Esophagus muscularis mucosa (tissue), 4 donors: ENCODE measurements at regions not wholly inside any gene's neighbourhood (a gene's known extent, or its start where the extent isn't known, plus 50 kb on each side); places are given as distances from the start of the nearest gene placed in this dataset.

Experiments
- DNase-seq: peaks from one replicate; pipeline ENCODE4 v3.0.0-alpha.2; 2017; ENCODE audit errors: extremely low spot score
- H3K27ac ChIP-seq, 4 donors: fragments of 200-600 bp; sonication (generic); replicated peaks in 1 of 4; 1 replicate in 3 of 4; 2 replicates in 1 of 4; pipeline ENCODE4 v1.5.1; 2016 to 2019; ENCODE audit warnings: mild to moderate bottlenecking in 1 of 4
- H3K27me3 ChIP-seq, 4 donors: fragments of 200-600 bp; sonication (generic); one replicate each; pipeline versions ENCODE4 v1.5.1 to v1.6.0; 2016 to 2019
- H3K36me3 ChIP-seq, 4 donors: fragments of 200-600 bp; sonication (generic); one replicate each; pipeline ENCODE4 v1.5.1; 2016 to 2019
- H3K4me1 ChIP-seq, 4 donors: fragments of 200-600 bp; sonication (generic); one replicate each; pipeline ENCODE4 v1.5.1; 2016 to 2019
- H3K4me3 ChIP-seq, 4 donors: fragments of 200-600 bp; sonication (generic); 1 replicate in 2 of 4; 2 replicates in 2 of 4; pipeline ENCODE4 v1.5.1; 2016 to 2019; ENCODE audit warnings: mild to moderate bottlenecking in 4 of 4, moderate library complexity in 1 of 4
- H3K9me3 ChIP-seq, 4 donors: fragments of 200-600 bp; sonication (generic); 1 replicate in 3 of 4; 2 replicates in 1 of 4; pipeline ENCODE4 v1.5.1; 2016 to 2019
- EP300 ChIP-seq: sonication (generic); formaldehyde crosslinking; IDR thresholded peaks from one replicate; pipeline ENCODE4 v1.6.1; 2017; ENCODE audit warnings: antibody characterized with exemption
- POLR2A ChIP-seq: fragments of 450-650 bp; IDR thresholded peaks from one replicate; pipeline ENCODE4 v1.6.1; 2017; ENCODE audit warnings: antibody characterized with exemption, moderate library complexity, mild to moderate bottlenecking, low read depth
- POLR2AphosphoS5 ChIP-seq, 2 donors: sonication (generic); formaldehyde crosslinking; IDR thresholded peaks; one replicate each; pipeline ENCODE4 v1.6.1; 2017; ENCODE audit warnings: antibody characterized with exemption in 2 of 2
- WGBS: methylation state at CpG from one replicate; pipeline ENCODE4 v1.1.5; 2018; 5-methylcytosine and 5-hydroxymethylcytosine counted together
- intact Hi-C: fragments of 100-400 bp; cut with DNase I; formaldehyde crosslinking; loops from one replicate; pipeline ENCODE4 v1.15.1; 2023
- TF ChIP-seq, protein P1 (sequence below), 3 experiments: fragments of 200-600 bp in 2 of 3; fragments of 450-650 bp in 1 of 3; sonication (generic) in 2 of 3; IDR thresholded peaks; one replicate each; pipeline ENCODE4 v1.5.1; 2017 to 2019; ENCODE audit warnings: antibody characterized with exemption in 3 of 3, mild to moderate bottlenecking in 2 of 3, moderate library complexity in 1 of 3

DNA sequence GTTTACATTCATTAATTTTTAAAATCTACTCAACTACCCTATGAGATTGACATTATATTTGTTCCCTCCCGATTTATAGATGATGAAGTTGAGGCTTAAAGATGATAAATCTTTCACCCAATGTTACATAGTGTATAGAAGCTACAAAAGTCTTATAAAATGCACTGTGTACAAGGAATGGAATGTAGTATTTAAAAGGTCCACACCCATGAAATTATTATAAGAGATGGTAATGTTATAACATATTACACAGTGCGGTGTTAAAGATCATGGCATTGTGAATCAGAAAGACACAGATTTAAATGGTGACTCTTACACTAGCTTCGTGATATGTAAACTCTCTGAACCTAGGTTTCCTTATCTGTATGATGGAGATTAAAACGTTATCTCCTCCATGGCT is 141.6 kb upstream of the CHD1 start:
- Histone ChIP-seq H3K4me1 (no peaks in the 10 kb centered on the region), H3K27me3 (no peaks in the 10 kb centered on the region), H3K36me3 (no peaks in the 10 kb centered on the region), H3K9me3 (no peaks in the 10 kb centered on the region), H3K4me3 (no peak overlapping the region), H3K27ac (no peak overlapping the region)
- no peak for TF ChIP-seq POLR2A
- TF ChIP-seq EP300 = no peak
- WGBS = 79% methylated on average over 4 of the region's 4 CpGs
- intact Hi-C loops = no loop called here
- no peak for DNase-seq

- Histone ChIP-seq H3K4me1 (no peaks in the 10 kb centered on the region), H3K9me3 (no peaks in the 10 kb centered on the region), H3K27me3 (no peaks in the 10 kb centered on the region), H3K36me3 (no peaks in the 10 kb centered on the region), H3K4me3 (no peak overlapping the region), H3K27ac (no peak overlapping the region)
- no peak for DNase-seq
- intact Hi-C loops = no loop called here
- TF ChIP-seq POLR2A (no peak), POLR2AphosphoS5 (IDR thresholded peaks at IDR 0.05) (no peak), EP300 (no peak)
- TF ChIP-seq, protein P1, sequence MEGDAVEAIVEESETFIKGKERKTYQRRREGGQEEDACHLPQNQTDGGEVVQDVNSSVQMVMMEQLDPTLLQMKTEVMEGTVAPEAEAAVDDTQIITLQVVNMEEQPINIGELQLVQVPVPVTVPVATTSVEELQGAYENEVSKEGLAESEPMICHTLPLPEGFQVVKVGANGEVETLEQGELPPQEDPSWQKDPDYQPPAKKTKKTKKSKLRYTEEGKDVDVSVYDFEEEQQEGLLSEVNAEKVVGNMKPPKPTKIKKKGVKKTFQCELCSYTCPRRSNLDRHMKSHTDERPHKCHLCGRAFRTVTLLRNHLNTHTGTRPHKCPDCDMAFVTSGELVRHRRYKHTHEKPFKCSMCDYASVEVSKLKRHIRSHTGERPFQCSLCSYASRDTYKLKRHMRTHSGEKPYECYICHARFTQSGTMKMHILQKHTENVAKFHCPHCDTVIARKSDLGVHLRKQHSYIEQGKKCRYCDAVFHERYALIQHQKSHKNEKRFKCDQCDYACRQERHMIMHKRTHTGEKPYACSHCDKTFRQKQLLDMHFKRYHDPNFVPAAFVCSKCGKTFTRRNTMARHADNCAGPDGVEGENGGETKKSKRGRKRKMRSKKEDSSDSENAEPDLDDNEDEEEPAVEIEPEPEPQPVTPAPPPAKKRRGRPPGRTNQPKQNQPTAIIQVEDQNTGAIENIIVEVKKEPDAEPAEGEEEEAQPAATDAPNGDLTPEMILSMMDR (IDR thresholded peaks at IDR 0.05) = no peak
- 89% methylated on average over 5 of the region's 5 CpGs for WGBS
Measured at GRCh38 chr5:99068944-99069650, 140.3 kb upstream of the CHD1 start.

DNA sequence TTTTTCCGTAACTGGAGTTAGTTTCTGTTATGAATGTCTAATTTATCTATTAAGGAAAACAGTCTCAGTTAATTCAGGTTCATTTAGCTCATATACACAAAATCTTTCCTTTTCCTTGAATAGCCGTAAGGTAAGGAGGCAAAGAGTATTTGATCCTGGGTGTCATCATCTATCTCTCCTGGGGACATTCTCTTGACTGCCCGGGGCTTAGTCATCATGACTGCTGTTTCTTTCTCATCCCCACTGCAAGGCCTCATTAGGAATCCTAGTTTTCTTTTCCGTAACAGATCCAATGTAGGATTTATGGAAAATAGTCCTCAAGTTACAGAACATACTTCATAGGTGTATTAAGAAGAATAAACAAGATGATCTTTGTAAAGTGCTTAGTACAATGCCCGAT is 134.9 kb upstream of the CHD1 start:
- DNase-seq = no peak
- Histone ChIP-seq H3K27me3 (peaks cover 0 to 5% (median 0%) of the 10 kb centered on the region in 4 donors), H3K4me3 (no peak overlapping the region), H3K36me3 (no peaks in the 10 kb centered on the region), H3K27ac (no peak overlapping the region), H3K4me1 (peaks cover 0 to 10% (median 9%) of the 10 kb centered on the region in 4 donors), H3K9me3 (no peaks in the 10 kb centered on the region)
- 93% methylated on average over 5 of the region's 5 CpGs for WGBS
- no peak for TF ChIP-seq POLR2A
- TF ChIP-seq, protein P1 (IDR thresholded peaks at IDR 0.05) = no peak
- no peak for TF ChIP-seq EP300
- no peak for TF ChIP-seq POLR2AphosphoS5 (IDR thresholded peaks at IDR 0.05)
- intact Hi-C loops = no loop called here

- H3K36me3 ChIP-seq = no peaks in the 10 kb centered on the region
- TF ChIP-seq POLR2A = no peak
- no peak for TF ChIP-seq EP300
- no peak for TF ChIP-seq POLR2AphosphoS5 (IDR thresholded peaks at IDR 0.05)
- TF ChIP-seq, protein P1 (IDR thresholded peaks at IDR 0.05) = no peak
- H3K27me3 ChIP-seq = peaks cover 0 to 5% (median 0%) of the 10 kb centered on the region in 4 donors
- intact Hi-C loops = no loop called here
- whole genome bisulfite sequencing = 27% methylated on average over 2 of the region's 2 CpGs
- H3K4me3 ChIP-seq = no peak overlapping the region
- H3K4me1 ChIP-seq = peaks cover 0 to 10% (median 9%) of the 10 kb centered on the region in 4 donors
- no peak for DNase-seq
- H3K27ac ChIP-seq = no peak overlapping the region
- no peaks in the 10 kb centered on the region for H3K9me3 ChIP-seq
Measured at GRCh38 chr5:99061711-99062110, 132.9 kb upstream of the CHD1 start.

GRCh38 chr5:99061299-99061698 is 132.5 kb upstream of the CHD1 start:
- Histone ChIP-seq H3K36me3 (no peaks in the 10 kb centered on the region), H3K4me3 (no peak overlapping the region), H3K27ac (no peak overlapping the region), H3K4me1 (peaks cover 0 to 10% (median 9%) of the 10 kb centered on the region in 4 donors), H3K27me3 (peaks cover 0 to 5% (median 0%) of the 10 kb centered on the region in 4 donors), H3K9me3 (no peaks in the 10 kb centered on the region)
- intact Hi-C loops = no loop called here
- no peak for DNase-seq
- no peak for TF ChIP-seq POLR2A
- no peak for TF ChIP-seq POLR2AphosphoS5 (IDR thresholded peaks at IDR 0.05)
- TF ChIP-seq, protein P1 (IDR thresholded peaks at IDR 0.05) = no peak
- no peak for TF ChIP-seq EP300
- 60% methylated on average over 2 of the region's 2 CpGs for WGBS
